VCaP (cell line): ENCODE measurements at regions not wholly inside any gene's neighbourhood (a gene's known extent, or its start where the extent isn't known, plus 50 kb on each side); places are given as distances from the start of the nearest gene placed in this dataset.

ENCODE experiments used
- H3K27ac ChIP-seq: fragments of 450-650 bp; 2 replicates; pipeline ENCODE4 v1.5.1; 2017
- TF ChIP-seq, protein P1 (sequence below): fragments of 450-650 bp; conservative IDR thresholded peaks from 2 replicates; pipeline ENCODE4 v1.5.1; 2017; ENCODE audit warnings: mild to moderate bottlenecking, moderate library complexity

- peak overlapping the region; percentile 56 for H3K27ac ChIP-seq
- TF ChIP-seq, protein P1, sequence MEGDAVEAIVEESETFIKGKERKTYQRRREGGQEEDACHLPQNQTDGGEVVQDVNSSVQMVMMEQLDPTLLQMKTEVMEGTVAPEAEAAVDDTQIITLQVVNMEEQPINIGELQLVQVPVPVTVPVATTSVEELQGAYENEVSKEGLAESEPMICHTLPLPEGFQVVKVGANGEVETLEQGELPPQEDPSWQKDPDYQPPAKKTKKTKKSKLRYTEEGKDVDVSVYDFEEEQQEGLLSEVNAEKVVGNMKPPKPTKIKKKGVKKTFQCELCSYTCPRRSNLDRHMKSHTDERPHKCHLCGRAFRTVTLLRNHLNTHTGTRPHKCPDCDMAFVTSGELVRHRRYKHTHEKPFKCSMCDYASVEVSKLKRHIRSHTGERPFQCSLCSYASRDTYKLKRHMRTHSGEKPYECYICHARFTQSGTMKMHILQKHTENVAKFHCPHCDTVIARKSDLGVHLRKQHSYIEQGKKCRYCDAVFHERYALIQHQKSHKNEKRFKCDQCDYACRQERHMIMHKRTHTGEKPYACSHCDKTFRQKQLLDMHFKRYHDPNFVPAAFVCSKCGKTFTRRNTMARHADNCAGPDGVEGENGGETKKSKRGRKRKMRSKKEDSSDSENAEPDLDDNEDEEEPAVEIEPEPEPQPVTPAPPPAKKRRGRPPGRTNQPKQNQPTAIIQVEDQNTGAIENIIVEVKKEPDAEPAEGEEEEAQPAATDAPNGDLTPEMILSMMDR, result no peak
These were observed 259.0 kb upstream of the E2F7 start for GRCh38 chr12:77324416-77324762.

GRCh38 chr12:77323788-77324415 is 258.5 kb upstream of the E2F7 start:
- TF ChIP-seq, protein P1, result no peak

GRCh38 chr12:77319166-77319565 is 253.8 kb upstream of the E2F7 start:
- TF ChIP-seq, protein P1, result no peak
- H3K27ac ChIP-seq, result no peak overlapping the region

More at GRCh38 chr12:77323788-77324415, 258.5 kb upstream of the E2F7 start:
- H3K27ac ChIP-seq, result peak overlapping the region; percentile 56

- H3K27ac ChIP-seq, result no peak overlapping the region
- TF ChIP-seq, protein P1, result no peak
These were observed 250.0 kb upstream of the E2F7 start for GRCh38 chr12:77315407-77315806.

- H3K27ac ChIP-seq, result no peak overlapping the region
- TF ChIP-seq, protein P1, result no peak
These were observed 249.1 kb upstream of the E2F7 start for GRCh38 chr12:77314378-77315052.

- TF ChIP-seq, protein P1, result no peak
- H3K27ac ChIP-seq, result no peak overlapping the region
These were observed 242.7 kb upstream of the E2F7 start for GRCh38 chr12:77308056-77308455.

DNA sequence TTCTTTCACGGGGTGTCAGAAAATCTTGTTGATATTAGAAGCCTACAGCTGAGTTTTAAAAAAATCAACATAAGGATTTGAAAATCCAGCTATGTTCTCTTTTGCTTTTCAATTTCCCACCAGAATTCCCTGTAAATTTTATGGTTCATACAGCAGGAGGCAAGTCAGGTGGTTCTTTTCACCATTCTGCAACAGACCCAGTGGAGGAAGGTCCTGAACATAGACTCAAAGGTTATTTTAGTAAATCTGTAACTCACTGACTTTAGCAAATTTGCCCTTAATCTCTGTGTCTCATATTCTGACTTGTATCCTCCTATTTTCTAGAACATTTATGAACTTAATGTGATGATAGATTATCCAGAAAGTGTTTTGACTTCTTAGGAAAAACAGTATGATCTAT is 235.4 kb upstream of the E2F7 start:
- TF ChIP-seq, protein P1, result no peak
- 0 out of 2 replicates have a peak overlapping the region, but pooled peaks have one; percentile 4 for H3K27ac ChIP-seq
